HG03354 (cell line): ENCODE measurements at regions not wholly inside any gene's neighbourhood (a gene's known extent, or its start where the extent isn't known, plus 50 kb on each side); places are given as distances from the start of the nearest gene placed in this dataset.
A peak's percentile ranks its signal among the peaks of the same experiment; 100 is the strongest.
"Not testable (repeated sequence)": the region's sequence is repeated elsewhere in the genome, so short reads cannot be mapped to it uniquely, and the experiment has no call there.

Experiments
- ATAC-seq: cut with Tn5 transposase; IDR thresholded peaks from one replicate; pipeline ENCODE4 v1.9.1; 2021; ENCODE audit warnings: mild to moderate bottlenecking; ENCODE audit not compliant: unreplicated experiment, poor library complexity, severe bottlenecking

DNA sequence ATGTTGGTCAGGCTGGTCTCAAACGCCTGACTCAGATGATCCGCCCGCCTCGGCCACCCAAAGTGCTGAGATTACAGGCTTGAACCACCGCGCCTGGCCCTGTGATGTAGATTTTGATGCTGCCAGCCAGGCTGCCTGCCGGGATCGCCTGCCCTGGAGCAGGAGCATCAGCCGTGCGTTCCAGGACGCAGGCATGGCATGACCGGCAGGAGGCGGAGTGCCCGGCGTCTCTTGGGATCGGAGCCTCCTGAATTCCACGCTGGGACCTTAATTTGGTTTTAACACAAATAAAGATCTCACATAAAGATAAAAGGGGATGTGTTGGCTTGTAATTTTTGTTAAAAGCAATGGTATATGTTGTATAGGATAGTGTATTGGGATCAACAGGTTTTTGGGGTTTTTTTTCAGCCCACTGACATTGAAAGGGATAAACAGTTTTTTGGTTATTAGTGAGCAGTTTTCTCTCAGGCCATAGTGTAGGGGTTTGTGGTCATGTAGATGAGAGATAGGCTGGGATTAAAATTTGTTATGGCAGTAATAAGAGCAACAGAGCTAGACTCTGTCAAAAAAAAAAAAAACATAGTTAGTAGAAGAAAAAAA is 1406.4 kb downstream of the UQCRFS1 start:
- no peak for ATAC-seq

GRCh38 chr19:27805848-27806247 is 1407.1 kb downstream of the UQCRFS1 start:
- no peak for ATAC-seq

- not testable (repeated sequence) for ATAC-seq
Measured at GRCh38 chr19:27802293-27802692, 1410.7 kb downstream of the UQCRFS1 start.

DNA sequence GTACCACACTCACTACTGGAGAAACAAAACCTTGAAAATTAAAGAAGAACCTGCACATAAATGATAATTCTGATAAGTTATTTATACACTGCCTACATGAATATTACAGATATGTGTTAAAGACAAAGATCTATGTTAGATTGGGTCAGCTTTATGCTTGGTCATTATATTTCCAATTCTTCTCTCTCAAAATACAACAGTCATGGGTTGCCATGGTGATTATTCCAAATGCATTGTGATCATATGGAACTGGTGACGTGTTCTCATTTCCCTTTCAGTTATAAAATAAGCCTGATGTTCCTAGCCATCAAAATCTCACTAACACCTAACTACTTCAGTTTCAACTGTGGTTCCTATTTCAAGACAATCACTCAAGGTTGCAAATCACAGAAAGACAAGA is 1416.4 kb downstream of the UQCRFS1 start:
- ATAC-seq = no peak

- no peak for ATAC-seq
Measured at GRCh38 chr19:27796073-27796472, 1416.9 kb downstream of the UQCRFS1 start.

- no peak for ATAC-seq
Measured at GRCh38 chr19:27795369-27795768, 1417.6 kb downstream of the UQCRFS1 start.

DNA sequence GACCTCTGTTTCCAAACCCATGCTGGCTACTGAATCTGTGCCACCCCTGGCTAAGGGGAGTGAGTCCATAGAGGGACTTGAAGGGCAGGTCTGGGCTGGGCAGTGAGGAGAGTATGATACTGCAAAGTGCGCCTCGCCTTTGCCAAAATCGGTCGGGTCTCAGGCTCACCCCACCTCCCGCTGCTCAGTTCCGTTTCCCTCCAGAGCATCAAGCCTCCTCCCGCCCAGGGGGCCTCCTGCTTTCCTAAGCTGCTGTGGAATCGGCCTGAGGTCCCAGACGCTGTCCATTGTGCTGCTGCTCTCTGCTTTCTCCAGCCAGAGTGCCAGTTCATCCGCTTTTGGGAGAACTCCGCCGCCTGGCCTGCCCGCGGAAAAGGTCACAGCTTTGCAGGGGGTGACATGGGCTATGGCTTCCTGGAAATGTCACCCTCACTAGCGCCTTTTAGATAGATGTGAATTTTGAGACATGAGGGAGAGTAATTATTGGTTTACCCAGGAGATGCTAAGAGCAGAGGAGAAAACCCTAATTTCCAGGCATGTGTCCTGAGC is 1418.4 kb downstream of the UQCRFS1 start:
- ATAC-seq = peak; percentile 10

DNA sequence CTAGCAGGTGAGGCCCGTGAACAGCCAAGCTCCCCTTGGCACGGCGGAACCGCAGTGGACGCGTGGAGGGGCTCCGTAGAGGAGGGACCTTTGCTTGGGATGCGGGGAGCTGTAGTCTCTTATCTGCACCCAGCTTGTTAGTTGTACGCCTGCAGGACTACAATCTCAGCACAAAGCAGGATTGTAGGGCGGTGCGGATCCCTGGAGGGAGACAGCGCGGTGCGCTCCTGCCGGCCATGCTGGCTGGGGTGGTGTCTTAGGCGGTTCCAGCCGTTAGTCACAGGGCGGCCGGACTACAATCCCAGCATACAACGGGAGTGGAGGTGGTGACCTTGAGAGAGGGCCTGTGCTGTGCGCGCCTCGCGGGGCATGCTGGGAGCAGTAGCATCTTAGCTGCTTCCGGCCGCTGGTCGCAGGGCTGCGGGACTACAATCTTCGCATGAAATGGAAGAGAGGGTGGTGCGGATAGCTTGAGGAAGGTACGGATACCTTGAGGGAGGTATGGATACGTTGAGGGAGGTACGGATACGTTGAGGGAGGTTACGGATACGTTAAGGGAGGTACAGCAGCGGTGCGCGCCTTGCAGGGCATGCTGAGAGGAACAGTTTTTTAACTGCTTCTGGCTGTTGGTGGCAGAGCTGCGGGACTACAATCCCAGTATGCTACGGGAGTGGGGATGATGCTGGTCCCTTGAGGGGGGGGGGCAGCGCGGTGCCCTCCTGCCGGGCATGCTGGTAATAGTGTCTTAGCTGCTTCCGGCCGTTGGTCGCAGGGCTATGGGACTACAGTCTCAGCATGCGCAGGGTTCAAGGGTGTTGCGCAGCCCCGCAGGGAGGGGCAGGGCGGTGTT is 1419.1 kb downstream of the UQCRFS1 start:
- peak; percentile 92 for ATAC-seq

DNA sequence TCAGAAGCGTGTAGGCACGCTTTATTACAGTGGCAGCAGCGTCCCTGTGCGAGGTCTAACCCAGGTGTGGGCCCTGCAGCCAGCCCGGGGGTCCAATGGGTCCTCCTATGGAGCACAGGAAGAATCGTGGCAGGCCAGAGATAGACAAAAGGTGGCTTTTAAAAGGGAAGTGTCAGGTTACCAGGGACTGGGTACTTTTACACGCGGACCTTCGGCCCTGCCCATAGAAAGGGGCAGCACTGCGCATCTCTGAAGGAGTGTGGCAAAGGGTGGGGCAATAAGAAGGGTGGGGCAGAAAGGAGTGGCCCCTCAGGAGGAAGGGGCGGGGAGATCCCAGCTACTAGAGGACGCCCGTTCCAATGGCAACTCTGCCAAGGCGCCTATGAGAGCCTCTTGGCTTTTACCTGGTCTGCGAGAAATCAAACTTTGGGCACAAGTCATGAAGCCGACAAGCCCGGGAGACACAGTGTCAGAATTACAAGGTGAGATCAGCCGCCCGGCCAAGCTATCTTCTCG is 1419.8 kb downstream of the UQCRFS1 start:
- ATAC-seq = peak; percentile 74

DNA sequence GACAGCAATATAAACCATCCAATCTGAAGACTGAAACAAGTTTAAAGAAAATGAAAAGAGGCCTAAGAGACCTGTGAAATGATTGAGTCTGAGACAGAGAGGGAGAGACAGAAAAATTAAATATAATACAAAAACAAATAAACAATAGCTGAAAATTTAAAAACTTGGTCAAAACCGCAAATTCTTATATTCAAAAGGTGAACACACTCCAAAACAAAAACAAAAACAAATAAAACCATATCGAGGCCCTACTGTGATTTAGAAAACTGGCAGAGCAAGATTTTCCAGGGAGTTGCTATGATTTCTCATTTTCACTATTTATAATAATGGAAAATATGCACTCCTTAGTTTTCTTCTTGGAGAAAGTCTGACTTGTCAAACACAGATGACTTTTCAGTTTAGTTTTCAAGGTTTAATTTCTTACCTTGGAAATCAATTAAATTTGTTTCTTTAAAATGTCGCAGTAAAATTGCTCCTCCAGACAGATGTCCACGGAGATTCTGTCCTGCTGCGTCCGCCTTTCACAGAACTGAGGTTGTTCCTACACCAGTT is 1420.3 kb downstream of the UQCRFS1 start:
- ATAC-seq = no peak

DNA sequence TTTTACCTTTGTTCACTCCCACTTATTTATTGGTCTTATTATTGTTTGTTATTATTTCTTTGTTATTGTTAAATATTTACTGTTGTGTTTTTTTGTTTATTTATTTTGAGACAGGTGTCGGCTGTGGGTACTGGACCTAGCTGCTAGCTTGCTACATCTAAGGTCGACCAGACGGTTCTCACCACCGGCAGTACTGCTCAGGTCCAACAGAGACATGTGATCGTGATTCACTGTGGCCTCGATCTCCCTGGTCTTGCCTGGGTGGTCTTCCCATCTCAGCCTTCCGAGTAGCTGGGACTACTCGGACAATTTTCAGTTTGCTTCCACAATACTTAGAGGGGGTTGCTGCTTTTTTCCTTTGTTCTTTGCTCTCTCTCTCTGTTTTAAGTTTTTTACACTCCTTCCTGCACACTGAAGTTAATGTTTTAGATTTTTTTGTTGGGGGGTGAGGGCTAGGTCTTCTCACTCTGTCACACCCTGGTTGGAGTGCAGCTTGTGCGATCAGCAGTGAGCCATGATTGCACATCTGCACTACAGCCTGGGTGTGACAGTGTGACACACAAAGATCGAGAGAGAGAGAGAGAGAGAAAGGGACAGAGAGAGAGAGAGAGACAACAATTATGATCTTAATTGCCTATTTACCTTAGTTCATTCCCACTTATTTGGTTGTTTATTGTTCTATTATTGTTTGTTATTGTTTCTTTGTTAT is 1432.4 kb downstream of the UQCRFS1 start:
- no peak for ATAC-seq

- ATAC-seq = no peak
Measured at GRCh38 chr19:27779954-27780353, 1433.0 kb downstream of the UQCRFS1 start.

- ATAC-seq = no peak
Measured at GRCh38 chr19:27777726-27778125, 1435.2 kb downstream of the UQCRFS1 start.

- no peak for ATAC-seq
Measured at GRCh38 chr19:27777242-27777641, 1435.7 kb downstream of the UQCRFS1 start.

DNA sequence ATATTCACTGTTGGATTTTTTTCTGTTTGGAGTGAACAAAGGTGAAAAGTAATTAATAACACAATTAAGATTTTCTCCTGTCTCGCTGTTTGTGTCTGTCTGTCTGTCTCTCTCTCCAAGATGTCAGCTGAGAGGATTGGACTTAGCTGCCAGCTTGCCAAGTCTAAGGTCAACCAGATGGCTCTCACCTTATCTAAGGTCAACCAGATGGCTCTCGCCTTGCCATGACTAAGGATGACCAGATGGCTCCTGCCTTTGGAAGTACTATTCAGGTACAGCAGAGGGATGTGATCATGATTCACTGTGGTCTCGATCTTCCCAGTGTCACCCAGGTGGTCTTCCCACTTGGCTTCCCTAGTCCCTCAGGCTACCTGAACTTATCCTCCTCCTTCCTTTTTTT is 1436.4 kb downstream of the UQCRFS1 start:
- no peak for ATAC-seq

DNA sequence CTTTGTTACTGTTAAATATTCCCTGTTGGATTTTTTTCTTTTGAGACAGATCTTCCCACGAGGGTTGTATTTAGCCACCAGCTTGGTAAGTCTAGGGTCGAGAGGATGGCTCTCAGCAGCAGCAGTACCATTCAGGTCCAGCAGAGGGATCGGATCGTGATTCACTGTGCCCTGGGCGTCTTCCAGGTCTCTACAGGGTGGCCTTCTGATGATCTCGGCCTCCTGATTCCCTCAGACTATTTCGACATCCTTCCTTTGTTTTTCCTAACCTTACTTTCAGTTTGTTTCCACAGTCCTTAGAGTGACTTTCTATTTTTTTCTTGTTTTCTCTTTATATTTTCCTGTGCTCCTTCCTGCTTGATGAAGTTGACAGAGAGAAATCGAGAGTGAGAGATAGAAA is 1436.9 kb downstream of the UQCRFS1 start:
- no peak for ATAC-seq

DNA sequence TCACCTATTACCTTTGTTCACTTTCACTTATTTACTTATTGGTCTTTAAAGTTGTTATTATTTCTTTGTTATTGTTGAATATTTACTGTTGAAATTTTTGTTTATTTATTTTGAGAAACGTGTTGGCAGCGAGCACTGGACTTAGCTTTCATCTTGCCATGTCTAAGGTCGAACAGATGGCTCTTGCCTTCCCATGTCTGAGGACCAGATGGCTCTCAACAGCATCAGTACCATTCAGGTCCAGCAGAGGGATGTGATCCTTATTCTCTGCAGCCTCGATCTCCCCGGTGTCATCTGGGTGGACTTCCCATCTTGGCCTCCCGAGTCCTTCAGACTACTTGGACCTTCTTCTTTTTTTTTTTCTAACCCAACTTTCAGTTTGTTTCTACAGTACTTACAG is 1437.6 kb downstream of the UQCRFS1 start:
- ATAC-seq = no peak

GRCh38 chr19:27774827-27775226 is 1438.1 kb downstream of the UQCRFS1 start:
- ATAC-seq = no peak

- ATAC-seq = no peak
Measured at GRCh38 chr19:27774337-27774736, 1438.6 kb downstream of the UQCRFS1 start.
